ENCODE measurements at regions not wholly inside any gene's neighbourhood (a gene's known extent, or its start where the extent isn't known, plus 50 kb on each side); places are given as distances from the start of the nearest gene placed in this dataset.
A peak's percentile ranks its signal among the peaks of the same experiment; 100 is the strongest.

DNA sequence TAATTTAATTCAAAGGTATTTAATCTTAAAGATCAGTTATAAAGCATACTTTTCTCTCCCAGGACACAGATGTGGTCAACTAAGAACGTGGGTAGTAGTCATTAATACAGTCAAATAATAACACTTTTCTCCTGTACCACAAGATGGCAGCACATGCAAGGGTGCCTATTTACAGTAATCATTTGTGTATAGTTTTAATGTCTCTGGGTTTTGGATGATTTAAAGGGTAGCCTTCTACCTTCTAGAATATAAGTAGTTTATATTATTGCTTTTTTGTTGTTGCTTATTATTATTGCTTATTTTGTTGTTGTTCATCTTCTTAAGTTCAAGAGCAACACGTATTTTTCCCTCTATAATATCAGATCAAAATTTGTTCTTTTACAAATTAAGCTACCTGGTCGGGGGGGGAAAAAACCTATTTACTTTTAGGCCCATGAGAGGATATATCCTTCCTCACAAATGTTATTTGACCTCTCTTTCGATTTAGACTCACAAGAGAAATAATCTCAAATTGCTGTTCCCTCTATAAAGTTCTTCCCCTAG, 59.6 kb upstream of the SLC27A6 start:
- no peak overlapping the region for H2BK15ac ChIP-seq (ENCODE audit: low read depth, low read length)
- in situ Hi-C loops (cut with MboI; ENCODE audit: low sequenced_read_pairs) (loop anchor here (10.0 to 25.0 kb wide), 3 partner anchors 107 to 869 kb away; no protein-coding TSS in a partner anchor), intact Hi-C loops (cut with micrococcal nuclease) (loop anchor here (1.0 to 10.0 kb wide), 7 partner anchors 148 to 947 kb away; partner anchors contain the start of gene ISOC1), dilution Hi-C loops (cut with HindIII; ENCODE audit: low sequenced_read_pairs, unreplicated experiment) (no loop called here)
- no peak overlapping the region for H2AK5ac ChIP-seq (ENCODE audit: low read depth, low read length)
- no peaks in the 10 kb centered on the region for H3K27me3 ChIP-seq (ENCODE audit: control insufficient read depth, insufficient read depth, low read length)
- H3K36me3 ChIP-seq (ENCODE audit: control insufficient read depth, insufficient read depth, low read length): no peaks in the 10 kb centered on the region
- H3K56ac ChIP-seq (ENCODE audit: extremely low read depth, insufficient read depth, low read length): no peak overlapping the region
- no peak overlapping the region for H3K4me2 ChIP-seq (ENCODE audit: low read depth, low read length)
- no peaks in the 10 kb centered on the region for H4K20me1 ChIP-seq (ENCODE audit: insufficient read depth, low read length)
- no peak overlapping the region for H4K5ac ChIP-seq (ENCODE audit: low read depth, low read length)
- ChIA-PET POLR2A (ENCODE audit: unreplicated experiment) (no interaction called here), CTCF (interaction anchor here (0.6 to 1.6 kb wide), 10 partner anchors 8 to 866 kb away, joined by 3 to 6 read pairs (median 4); no protein-coding TSS in a partner anchor)
- no peak overlapping the region for H3K27ac ChIP-seq (ENCODE audit: insufficient read depth, low read length)
- no peak overlapping the region for H2BK5ac ChIP-seq (ENCODE audit: low read depth, low read length, poor library complexity, severe bottlenecking)
- no peak for TF ChIP-seq RFX5 (IDR thresholded peaks at IDR 0.05; ENCODE audit: low read depth, low read length)
- TF ChIP-seq MAZ (IDR thresholded peaks at IDR 0.05; ENCODE audit: borderline replicate concordance, low read depth, low read length): no peak
- peak; percentile 59 for TF ChIP-seq SMC3 (IDR thresholded peaks at IDR 0.05; ENCODE audit: low read depth, low read length)
- TF ChIP-seq, protein P1, sequence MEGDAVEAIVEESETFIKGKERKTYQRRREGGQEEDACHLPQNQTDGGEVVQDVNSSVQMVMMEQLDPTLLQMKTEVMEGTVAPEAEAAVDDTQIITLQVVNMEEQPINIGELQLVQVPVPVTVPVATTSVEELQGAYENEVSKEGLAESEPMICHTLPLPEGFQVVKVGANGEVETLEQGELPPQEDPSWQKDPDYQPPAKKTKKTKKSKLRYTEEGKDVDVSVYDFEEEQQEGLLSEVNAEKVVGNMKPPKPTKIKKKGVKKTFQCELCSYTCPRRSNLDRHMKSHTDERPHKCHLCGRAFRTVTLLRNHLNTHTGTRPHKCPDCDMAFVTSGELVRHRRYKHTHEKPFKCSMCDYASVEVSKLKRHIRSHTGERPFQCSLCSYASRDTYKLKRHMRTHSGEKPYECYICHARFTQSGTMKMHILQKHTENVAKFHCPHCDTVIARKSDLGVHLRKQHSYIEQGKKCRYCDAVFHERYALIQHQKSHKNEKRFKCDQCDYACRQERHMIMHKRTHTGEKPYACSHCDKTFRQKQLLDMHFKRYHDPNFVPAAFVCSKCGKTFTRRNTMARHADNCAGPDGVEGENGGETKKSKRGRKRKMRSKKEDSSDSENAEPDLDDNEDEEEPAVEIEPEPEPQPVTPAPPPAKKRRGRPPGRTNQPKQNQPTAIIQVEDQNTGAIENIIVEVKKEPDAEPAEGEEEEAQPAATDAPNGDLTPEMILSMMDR (conservative IDR thresholded peaks at IDR 0.05; ENCODE audit: low read depth, low read length): peak; percentile 84
- TF ChIP-seq RAD21 (IDR thresholded peaks at IDR 0.05; ENCODE audit: low read length): peak; percentile 78
- TF ChIP-seq MXI1 (IDR thresholded peaks at IDR 0.05; ENCODE audit: borderline replicate concordance, low read depth, low read length): no peak
- no peak for TF ChIP-seq NFE2L2 (IDR thresholded peaks at IDR 0.05; ENCODE audit: low read depth, low read length)
- H2AK9ac ChIP-seq (replicated peaks; ENCODE audit: low read depth, low read length, poor library complexity): no peak overlapping the region
- H3K4me1 ChIP-seq (ENCODE audit: control insufficient read depth, insufficient read depth, low read length): no peaks in the 10 kb centered on the region
- no peaks in the 10 kb centered on the region for H3K9me1 ChIP-seq (ENCODE audit: insufficient read depth, low read length)
- no peak overlapping the region for H2AFZ ChIP-seq (replicated peaks; ENCODE audit: low read length, poor library complexity)
- no peak overlapping the region for H3K4ac ChIP-seq (ENCODE audit: low read depth, low read length)
- no peak overlapping the region for H2BK20ac ChIP-seq (ENCODE audit: low read depth, low read length)
- no peak overlapping the region for H4K91ac ChIP-seq (ENCODE audit: insufficient read depth, low read depth, low read length)
- DNase-seq (peak; percentile 58), ATAC-seq (ENCODE audit: low read depth) (peak; percentile 89)
- BruUV-seq (replicated peaks): no TSS peak
- H3K79me1 ChIP-seq (ENCODE audit: low read depth in 1 of 2, low read length in 2 of 2): no peaks in the 10 kb centered on the region
- no peak overlapping the region for H3K9ac ChIP-seq (ENCODE audit: low read depth, low read length)
- H3K23ac ChIP-seq (ENCODE audit: low read depth, low read length): no peak overlapping the region
- no peak overlapping the region for H3K14ac ChIP-seq (replicated peaks; ENCODE audit: low read depth, low read length)
- H4K8ac ChIP-seq (ENCODE audit: low read depth in 2 of 2, low read length in 2 of 2): no peak overlapping the region
- no peak overlapping the region for H3K18ac ChIP-seq (ENCODE audit: low read depth, low read length)
- H2BK120ac ChIP-seq (ENCODE audit: low read depth, low read length): no peak overlapping the region
- H3K9me3 ChIP-seq (ENCODE audit: control insufficient read depth, insufficient read depth, low read length): no peaks in the 10 kb centered on the region
- no CpG with 5 or more reads among the region's 4 CpGs for WGBS, 2 experiments (ENCODE audit: extremely low coverage in 2 of 2, insufficient read length in 1 of 2)
- H3K4me3 ChIP-seq (ENCODE audit: insufficient read depth, low read depth, low read length): no peak overlapping the region
